ENCODE measurements at regions not wholly inside any gene's neighbourhood (a gene's known extent, or its start where the extent isn't known, plus 50 kb on each side); places are given as distances from the start of the nearest gene placed in this dataset.

GRCh38 chr15:69920221-69920620 lies 177.5 kb downstream of the TLE3 start:
- no peak overlapping the region for H3K4ac ChIP-seq (ENCODE audit: low read depth, low read length)
- intact Hi-C loops (cut with micrococcal nuclease) = no loop called here
- H2AK5ac ChIP-seq (ENCODE audit: low read depth, low read length) = no peak overlapping the region
- H3K14ac ChIP-seq (replicated peaks; ENCODE audit: low read depth, low read length) = no peak overlapping the region
- no peaks in the 10 kb centered on the region for H3K4me1 ChIP-seq (ENCODE audit: control insufficient read depth, insufficient read depth, low read length)
- no peak overlapping the region for H3K23ac ChIP-seq (ENCODE audit: low read depth, low read length)
- no peak overlapping the region for H3K18ac ChIP-seq (ENCODE audit: low read depth, low read length)
- no peaks in the 10 kb centered on the region for H3K79me1 ChIP-seq (ENCODE audit: low read depth in 1 of 2, low read length in 2 of 2)
- H4K8ac ChIP-seq (ENCODE audit: low read depth in 2 of 2, low read length in 2 of 2) = no peak overlapping the region
- H2BK15ac ChIP-seq (ENCODE audit: low read depth, low read length) = no peak overlapping the region
- no peak overlapping the region for H4K91ac ChIP-seq (ENCODE audit: insufficient read depth, low read depth, low read length)
- H2BK120ac ChIP-seq (ENCODE audit: low read depth, low read length) = no peak overlapping the region
- no peaks in the 10 kb centered on the region for H3K9me1 ChIP-seq (ENCODE audit: insufficient read depth, low read length)
- ChIA-PET POLR2A (ENCODE audit: unreplicated experiment) (no interaction called here), CTCF (no interaction called here)
- H2AFZ ChIP-seq (replicated peaks; ENCODE audit: low read length, poor library complexity) = no peak overlapping the region
- no peak overlapping the region for H3K27ac ChIP-seq (ENCODE audit: insufficient read depth, low read length)
- dilution Hi-C loops (cut with HindIII; ENCODE audit: low sequenced_read_pairs, unreplicated experiment) = no loop called here
- peaks cover 50% of the 10 kb centered on the region for H3K27me3 ChIP-seq (ENCODE audit: control insufficient read depth, insufficient read depth, low read length)
- H3K4me2 ChIP-seq (ENCODE audit: low read depth, low read length) = no peak overlapping the region
- H3K4me3 ChIP-seq (ENCODE audit: insufficient read depth, low read depth, low read length) = no peak overlapping the region
- H3K9ac ChIP-seq (ENCODE audit: low read depth, low read length) = no peak overlapping the region
- peaks cover 17% of the 10 kb centered on the region for H3K9me3 ChIP-seq (ENCODE audit: control insufficient read depth, insufficient read depth, low read length)
- H2BK20ac ChIP-seq (ENCODE audit: low read depth, low read length) = no peak overlapping the region
- no peaks in the 10 kb centered on the region for H3K36me3 ChIP-seq (ENCODE audit: control insufficient read depth, insufficient read depth, low read length)
- no peak overlapping the region for H2AK9ac ChIP-seq (replicated peaks; ENCODE audit: low read depth, low read length, poor library complexity)
- DNase-seq (no peak), ATAC-seq (ENCODE audit: low read depth) (no peak)
- no peak overlapping the region for H3K56ac ChIP-seq (ENCODE audit: extremely low read depth, insufficient read depth, low read length)
- in situ Hi-C loops (cut with MboI; ENCODE audit: low sequenced_read_pairs) = no loop called here
- TF ChIP-seq FOS (IDR thresholded peaks at IDR 0.05; ENCODE audit: low read depth, low read length) = no peak
- no peak for TF ChIP-seq SMC3 (IDR thresholded peaks at IDR 0.05; ENCODE audit: low read depth, low read length)
- no peak for TF ChIP-seq CTCF (conservative IDR thresholded peaks at IDR 0.05; ENCODE audit: low read depth, low read length)
- no peak for TF ChIP-seq ELK1 (IDR thresholded peaks at IDR 0.05; ENCODE audit: borderline replicate concordance, low read depth, low read length)
- no peak for TF ChIP-seq MAFK (IDR thresholded peaks at IDR 0.05; ENCODE audit: low read depth, low read length)
- TF ChIP-seq, protein P1, sequence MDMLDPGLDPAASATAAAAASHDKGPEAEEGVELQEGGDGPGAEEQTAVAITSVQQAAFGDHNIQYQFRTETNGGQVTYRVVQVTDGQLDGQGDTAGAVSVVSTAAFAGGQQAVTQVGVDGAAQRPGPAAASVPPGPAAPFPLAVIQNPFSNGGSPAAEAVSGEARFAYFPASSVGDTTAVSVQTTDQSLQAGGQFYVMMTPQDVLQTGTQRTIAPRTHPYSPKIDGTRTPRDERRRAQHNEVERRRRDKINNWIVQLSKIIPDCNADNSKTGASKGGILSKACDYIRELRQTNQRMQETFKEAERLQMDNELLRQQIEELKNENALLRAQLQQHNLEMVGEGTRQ (IDR thresholded peaks at IDR 0.05; ENCODE audit: low read depth, low read length) = no peak
- no CpG with 5 or more reads among the region's 2 CpGs for WGBS, 2 experiments (ENCODE audit: extremely low coverage in 2 of 2, insufficient read length in 1 of 2)
- H4K5ac ChIP-seq (ENCODE audit: low read depth, low read length) = no peak overlapping the region
- no peaks in the 10 kb centered on the region for H4K20me1 ChIP-seq (ENCODE audit: insufficient read depth, low read length)
- no TSS peak for BruUV-seq (replicated peaks)
- no peak overlapping the region for H2BK5ac ChIP-seq (ENCODE audit: low read depth, low read length, poor library complexity, severe bottlenecking)
